Aorta (tissue), 5 donors: ENCODE measurements at regions not wholly inside any gene's neighbourhood (a gene's known extent, or its start where the extent isn't known, plus 50 kb on each side); places are given as distances from the start of the nearest gene placed in this dataset.

Experiments used
- ATAC-seq: fragments of 200-7000 bp; cut with Tn5 transposase; one replicate; pipeline ENCODE4 v1.9.1; 2022; ENCODE audit warnings: moderate library complexity; ENCODE audit not compliant: low FRiP score
- DNase-seq, 2 donors: peaks; one replicate each; pipeline ENCODE4 v3.0.0-alpha.2; 2020
- H3K27ac ChIP-seq, 2 donors: one replicate each; pipeline ENCODE4 v1.5.1; 2013; ENCODE audit warnings: low read length in 2 of 2, mild to moderate bottlenecking in 2 of 2, moderate library complexity in 2 of 2, control low read depth in 1 of 2, inconsistent platforms in 1 of 2, low read depth in 1 of 2
- H3K27me3 ChIP-seq, 2 donors: one replicate each; pipeline ENCODE4 v1.6.1; 2013; ENCODE audit warnings: control low read depth in 1 of 2, low read length in 1 of 2, mild to moderate bottlenecking in 1 of 2, moderate library complexity in 1 of 2; ENCODE audit not compliant: insufficient read depth in 2 of 2, control insufficient read depth in 1 of 2
- H3K36me3 ChIP-seq, 2 donors: one replicate each; pipeline ENCODE4 v1.6.1; 2013; ENCODE audit warnings: control low read depth in 1 of 2, low read length in 1 of 2, mild to moderate bottlenecking in 1 of 2; ENCODE audit not compliant: insufficient read depth in 2 of 2, control insufficient read depth in 1 of 2
- H3K4me1 ChIP-seq, 2 donors: one replicate each; pipeline ENCODE4 v1.6.1; 2013; ENCODE audit warnings: low read length in 2 of 2, control low read depth in 1 of 2, mild to moderate bottlenecking in 1 of 2, moderate library complexity in 1 of 2; ENCODE audit not compliant: insufficient read depth in 2 of 2, control insufficient read depth in 1 of 2
- H3K4me3 ChIP-seq, 2 donors: one replicate each; pipeline ENCODE4 v1.5.1; 2013; ENCODE audit warnings: low read length in 2 of 2, control low read depth in 1 of 2, mild to moderate bottlenecking in 1 of 2
- H3K9me3 ChIP-seq: one replicate; pipeline ENCODE4 v1.6.1; 2013; ENCODE audit warnings: mild to moderate bottlenecking, low read length; ENCODE audit not compliant: control insufficient read depth
- WGBS, 2 donors: extraction: QIAGEN DNeasy Blood & Tissue Kit; methylation state at CpG; one replicate each; pipeline ENCODE4 v1.1.7; 2013; 5-methylcytosine and 5-hydroxymethylcytosine counted together
- intact Hi-C, 2 donors: fragments of 100-400 bp; cut with DNase I; formaldehyde crosslinking; loops; one replicate each; pipeline versions ENCODE4 v1.14.2 to v1.15.0; 2022
- donor health status: healthy with polysubstance abuse.
- donor health status: Bipolar disorder and iron deficiency.
- donor health status: DM: no; HTN: no; CAD: no.
- donor health status: DM: no; HTN: no; CAD: no.
- donor health status: DM: yes; HTN: yes; CAD: no.

DNA sequence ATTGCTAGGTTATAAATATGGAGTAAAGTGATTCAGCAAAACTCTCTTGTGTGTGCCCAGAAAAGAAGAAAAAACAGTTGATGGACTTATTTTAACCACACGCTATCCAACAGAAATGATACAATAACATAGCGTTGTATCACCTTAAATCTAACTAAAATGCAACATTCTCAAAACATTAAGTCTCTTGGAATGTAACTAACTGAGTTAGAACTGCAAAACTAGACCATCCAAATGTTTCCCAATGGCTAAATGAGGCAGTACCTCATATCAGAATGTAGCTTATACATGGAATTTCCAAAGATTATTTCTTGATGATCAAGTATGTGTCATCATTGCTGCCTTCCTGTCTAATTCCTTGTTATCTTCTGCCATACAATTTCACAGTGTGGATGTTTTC lies 187.9 kb downstream of the CNTN3 start:
- DNase-seq (no peak), ATAC-seq (no peak)
- H3K36me3 ChIP-seq, result no peaks in the 10 kb centered on the region
- intact Hi-C loops, result loop anchor here in 1 of 2 donors (5.0 kb wide), 1 partner anchor 201 kb away; no protein-coding TSS in a partner anchor
- no peak overlapping the region for H3K27ac ChIP-seq
- no peaks in the 10 kb centered on the region for H3K4me1 ChIP-seq
- H3K4me3 ChIP-seq, result no peak overlapping the region
- WGBS, 2 donors, result 18 to 22% methylated on average over 2 of the region's 2 CpGs
- no peaks in the 10 kb centered on the region for H3K9me3 ChIP-seq
- H3K27me3 ChIP-seq, result no peaks in the 10 kb centered on the region

DNA sequence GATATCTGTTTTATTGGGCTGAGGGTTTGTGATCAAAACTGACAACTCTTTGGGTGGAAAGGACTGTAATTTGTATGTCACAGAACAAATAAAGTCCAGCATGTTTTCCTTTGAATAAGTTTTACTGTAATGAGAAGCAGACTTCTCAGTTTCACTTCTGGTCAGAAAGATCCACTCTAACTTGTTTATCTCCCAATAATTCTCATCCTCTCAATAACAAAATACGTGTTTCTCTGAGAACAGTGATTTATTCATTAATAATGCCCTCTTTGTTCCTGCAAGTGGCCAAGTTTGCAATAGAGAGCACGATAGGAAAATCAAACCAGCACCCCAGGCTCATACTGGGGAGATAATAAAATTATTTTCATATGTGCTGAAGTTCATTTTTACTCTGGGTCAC lies 190.6 kb downstream of the CNTN3 start:
- H3K27ac ChIP-seq, result no peak overlapping the region
- 86 to 87% methylated on average over 2 of the region's 2 CpGs for WGBS, 2 donors
- intact Hi-C loops, result no loop called here
- no peaks in the 10 kb centered on the region for H3K9me3 ChIP-seq
- ATAC-seq (no peak), DNase-seq (no peak)
- H3K27me3 ChIP-seq, result no peaks in the 10 kb centered on the region
- H3K36me3 ChIP-seq, result no peaks in the 10 kb centered on the region
- no peak overlapping the region for H3K4me3 ChIP-seq
- H3K4me1 ChIP-seq, result peaks cover 0 to 2% of the 10 kb centered on the region in 2 donors

DNA sequence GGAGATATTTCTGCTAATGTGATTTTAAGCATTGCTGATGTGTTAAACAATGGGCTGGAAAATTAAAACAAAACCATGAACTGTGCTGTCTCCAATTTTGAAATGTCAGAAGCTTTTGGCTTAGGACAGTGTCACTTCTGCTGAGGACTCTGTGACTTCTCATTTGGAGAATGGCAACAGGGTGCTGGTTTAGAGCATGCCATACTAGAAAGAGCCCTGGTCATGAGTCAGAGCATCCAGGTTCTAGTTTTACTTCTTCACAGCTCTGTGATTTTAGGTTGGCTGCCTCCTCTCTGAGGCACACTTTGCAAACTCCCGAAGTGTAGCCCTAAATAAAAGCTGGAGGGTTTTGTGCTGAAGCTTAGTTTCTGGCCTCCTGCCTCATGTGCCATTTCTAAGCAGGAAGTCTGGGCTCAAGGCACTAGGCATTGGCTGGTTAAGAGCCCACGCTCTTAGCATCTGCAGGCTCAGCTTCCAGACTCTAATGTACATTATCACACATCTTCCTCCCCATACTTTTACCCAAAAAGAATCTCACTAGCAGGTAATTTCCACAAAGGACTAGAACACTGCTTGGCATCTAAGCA lies 193.8 kb downstream of the CNTN3 start:
- peaks cover 0 to 2% of the 10 kb centered on the region in 2 donors for H3K4me1 ChIP-seq
- H3K4me3 ChIP-seq, result no peak overlapping the region
- no peaks in the 10 kb centered on the region for H3K36me3 ChIP-seq
- intact Hi-C loops, result no loop called here
- H3K9me3 ChIP-seq, result no peaks in the 10 kb centered on the region
- no peak for ATAC-seq
- no peaks in the 10 kb centered on the region for H3K27me3 ChIP-seq
- no peak for DNase-seq
- WGBS, 2 donors, result 7 to 9% methylated on average over 2 of the region's 2 CpGs
- H3K27ac ChIP-seq, result peak overlapping the region in 1 of 2 donors; percentile 88

DNA sequence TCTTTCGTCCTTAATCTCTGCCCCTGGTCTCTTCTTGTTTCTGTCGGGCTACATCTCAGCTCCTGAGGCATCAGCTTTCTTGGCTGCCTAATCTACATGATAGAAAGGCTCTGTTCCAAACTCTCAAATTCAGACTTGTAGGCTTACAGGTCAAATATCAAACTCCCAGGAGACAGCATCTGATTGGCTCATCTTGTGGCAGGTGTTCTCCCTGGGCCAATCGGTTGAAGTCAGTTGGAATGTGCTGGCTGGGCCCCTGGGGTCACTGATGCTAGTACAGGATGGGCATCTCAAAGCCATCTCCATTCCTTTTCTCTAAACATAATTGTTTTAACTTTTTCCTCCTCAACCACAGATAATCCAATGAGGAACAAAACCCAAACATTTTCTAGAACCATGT lies 198.7 kb downstream of the CNTN3 start:
- H3K27me3 ChIP-seq, result no peaks in the 10 kb centered on the region
- intact Hi-C loops, result no loop called here
- 89 to 96% methylated on average over 3 of the region's 3 CpGs for WGBS, 2 donors
- peaks cover 0 to 2% of the 10 kb centered on the region in 2 donors for H3K4me1 ChIP-seq
- DNase-seq, result no peak
- H3K36me3 ChIP-seq, result no peaks in the 10 kb centered on the region
- no peak overlapping the region for H3K27ac ChIP-seq
- H3K9me3 ChIP-seq, result no peaks in the 10 kb centered on the region
- H3K4me3 ChIP-seq, result no peak overlapping the region
- no peak for ATAC-seq

DNA sequence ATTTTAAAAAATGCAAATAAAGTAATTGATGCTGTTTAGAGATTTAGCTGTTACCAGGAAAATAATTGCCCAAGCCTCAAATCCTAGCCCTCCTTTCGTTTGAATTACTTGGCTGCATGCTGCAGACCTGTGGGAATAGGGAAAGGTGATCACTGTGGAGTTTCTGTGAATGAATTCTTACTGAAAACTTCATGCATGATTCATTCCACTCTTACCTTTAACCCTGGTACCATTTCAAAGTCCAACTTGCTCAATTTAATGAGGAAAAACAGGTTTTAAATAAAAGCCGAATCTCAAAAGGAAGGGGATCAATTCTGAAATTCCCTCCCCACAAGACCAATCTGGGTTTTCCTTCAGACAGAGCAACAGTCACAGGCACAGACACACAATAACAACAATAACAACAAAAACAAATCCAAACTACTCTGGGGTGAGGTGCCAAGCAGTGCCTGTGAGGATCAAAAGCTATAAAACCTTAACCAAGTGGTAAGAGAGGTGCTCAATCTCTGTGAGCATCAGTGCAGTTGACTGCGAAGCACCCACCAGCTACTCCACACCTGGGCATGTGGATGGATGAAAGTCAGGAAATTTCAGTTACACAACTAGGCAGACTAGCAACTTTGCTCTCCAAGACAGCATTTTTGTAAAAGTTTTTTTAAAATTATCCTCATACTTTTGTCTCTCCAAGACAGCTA lies 200.8 kb downstream of the CNTN3 start:
- Histone ChIP-seq H3K4me1 (no peaks in the 10 kb centered on the region), H3K27me3 (no peaks in the 10 kb centered on the region), H3K36me3 (no peaks in the 10 kb centered on the region), H3K27ac (no peak overlapping the region), H3K9me3 (no peaks in the 10 kb centered on the region), H3K4me3 (no peak overlapping the region)
- ATAC-seq (no peak), DNase-seq (no peak)
- WGBS, 2 donors, result 60 to 79% methylated on average over 3 of the region's 3 CpGs
- intact Hi-C loops, result no loop called here

DNA sequence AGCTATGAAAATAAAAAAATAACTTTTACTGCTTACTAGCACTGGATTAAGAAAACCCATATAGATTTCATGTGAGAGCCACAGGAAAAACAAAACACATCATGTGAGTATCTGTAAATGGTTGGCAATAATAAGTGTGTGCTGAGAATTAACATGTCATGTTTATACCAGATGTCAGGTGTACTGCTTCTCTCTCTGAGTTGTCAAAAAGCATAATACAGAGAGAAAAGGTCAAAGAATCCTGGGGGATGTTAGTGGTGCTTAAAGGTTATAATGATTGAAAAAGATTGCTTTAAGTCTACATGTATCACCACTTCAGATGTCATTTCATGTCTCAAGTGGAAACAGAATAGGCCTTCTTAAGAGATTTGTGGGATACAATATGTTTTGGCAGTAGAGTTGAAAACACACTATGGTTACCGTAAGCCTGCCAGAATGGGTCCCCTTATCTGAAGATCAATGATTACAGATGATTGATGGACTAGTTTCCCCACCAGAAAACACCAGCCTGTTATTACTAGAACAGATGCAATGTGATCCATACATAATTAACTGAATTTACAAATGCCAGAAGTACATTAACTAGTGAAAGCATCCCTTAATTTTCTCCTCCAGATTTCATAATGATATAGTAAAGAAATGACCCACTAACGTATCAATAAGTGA lies 204.1 kb downstream of the CNTN3 start:
- H3K27me3 ChIP-seq, result no peaks in the 10 kb centered on the region
- no peaks in the 10 kb centered on the region for H3K9me3 ChIP-seq
- H3K4me3 ChIP-seq, result no peak overlapping the region
- DNase-seq (no peak), ATAC-seq (no peak)
- H3K36me3 ChIP-seq, result no peaks in the 10 kb centered on the region
- H3K27ac ChIP-seq, result no peak overlapping the region
- H3K4me1 ChIP-seq, result no peaks in the 10 kb centered on the region
- 86 to 88% methylated on average over 2 of the region's 2 CpGs for WGBS, 2 donors
- intact Hi-C loops, result no loop called here

DNA sequence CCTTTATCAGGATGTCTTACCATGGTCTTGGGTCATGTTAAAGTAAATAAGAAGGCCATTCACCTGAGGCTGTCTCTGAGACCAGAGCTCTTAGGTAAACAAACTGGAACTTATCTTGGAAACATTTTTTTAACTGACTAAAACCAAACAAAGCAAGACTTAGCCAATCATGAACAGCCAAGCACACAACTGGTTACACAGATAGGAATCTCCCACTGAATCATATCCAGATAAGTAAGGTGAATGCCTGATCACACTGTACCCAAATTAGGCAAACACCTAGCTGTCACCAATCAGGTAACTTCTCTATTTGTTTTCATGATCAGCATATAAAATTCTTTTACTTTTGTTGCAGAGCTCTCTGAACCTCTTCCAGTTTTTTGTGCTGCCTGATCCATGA lies 205.4 kb downstream of the CNTN3 start:
- Histone ChIP-seq H3K4me3 (no peak overlapping the region), H3K27me3 (no peaks in the 10 kb centered on the region), H3K9me3 (no peaks in the 10 kb centered on the region), H3K4me1 (no peaks in the 10 kb centered on the region), H3K27ac (no peak overlapping the region), H3K36me3 (no peaks in the 10 kb centered on the region)
- DNase-seq, result no peak
- no peak for ATAC-seq
- intact Hi-C loops, result no loop called here

DNA sequence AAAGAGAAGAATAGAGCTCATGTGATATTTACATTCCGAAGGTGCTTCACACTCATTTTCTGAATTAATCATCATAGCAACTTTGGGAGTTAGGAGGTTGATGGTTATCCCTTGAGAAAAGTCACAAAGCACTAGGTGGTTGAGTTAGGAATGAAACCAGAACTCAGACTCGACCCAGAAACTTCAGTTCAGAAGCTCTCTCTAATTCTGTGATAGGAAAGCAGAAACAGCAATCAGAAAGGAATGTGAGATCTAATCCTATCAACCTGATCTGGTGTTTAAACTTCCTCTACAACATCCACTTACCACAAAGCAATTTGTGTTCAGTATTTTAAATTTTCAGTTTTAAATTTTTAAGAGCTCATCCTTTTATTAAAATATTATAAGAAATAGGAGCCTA lies 211.2 kb downstream of the CNTN3 start:
- intact Hi-C loops, result no loop called here
- Histone ChIP-seq H3K36me3 (no peaks in the 10 kb centered on the region), H3K4me1 (no peaks in the 10 kb centered on the region), H3K27me3 (no peaks in the 10 kb centered on the region), H3K9me3 (no peaks in the 10 kb centered on the region), H3K27ac (no peak overlapping the region), H3K4me3 (no peak overlapping the region)
- no peak for ATAC-seq
- WGBS, 2 donors, result 85 to 90% methylated on average over 2 of the region's 2 CpGs
- DNase-seq, result no peak

DNA sequence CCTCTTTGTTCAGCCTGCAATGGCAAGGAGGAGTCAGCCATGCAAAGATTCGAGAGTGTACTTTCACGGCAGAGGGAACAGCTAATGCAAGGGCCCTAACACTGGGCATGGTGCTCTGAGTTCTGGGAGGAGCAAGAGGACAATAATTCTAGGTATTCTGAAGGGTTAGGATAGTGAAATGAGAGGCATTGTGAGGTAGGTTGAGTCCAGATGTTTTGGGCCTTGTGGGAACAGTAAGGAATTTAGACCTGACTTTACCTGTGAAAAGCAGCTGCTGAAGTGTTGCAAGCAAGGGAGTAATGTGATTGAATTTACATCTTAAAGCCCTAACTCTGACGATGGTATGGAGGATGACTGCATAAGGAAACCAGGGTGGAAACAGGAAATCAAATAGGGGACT lies 211.6 kb downstream of the CNTN3 start:
- Histone ChIP-seq H3K9me3 (no peaks in the 10 kb centered on the region), H3K4me3 (no peak overlapping the region), H3K27me3 (no peaks in the 10 kb centered on the region), H3K4me1 (no peaks in the 10 kb centered on the region), H3K27ac (no peak overlapping the region), H3K36me3 (no peaks in the 10 kb centered on the region)
- DNase-seq (no peak), ATAC-seq (no peak)
- WGBS, 2 donors, result 78 to 81% methylated on average over 3 of the region's 3 CpGs
- intact Hi-C loops, result no loop called here
